Right renal cortex interstitium (tissue), 3 donors: ENCODE measurements at regions not wholly inside any gene's neighbourhood (a gene's known extent, or its start where the extent isn't known, plus 50 kb on each side); places are given as distances from the start of the nearest gene placed in this dataset.

ENCODE experiments used
- DNase-seq, 3 donors: peaks; one replicate each; pipeline ENCODE4 v3.0.0-alpha.2; 2013; ENCODE audit warnings: low read depth in 3 of 3, low spot score in 2 of 3

DNA sequence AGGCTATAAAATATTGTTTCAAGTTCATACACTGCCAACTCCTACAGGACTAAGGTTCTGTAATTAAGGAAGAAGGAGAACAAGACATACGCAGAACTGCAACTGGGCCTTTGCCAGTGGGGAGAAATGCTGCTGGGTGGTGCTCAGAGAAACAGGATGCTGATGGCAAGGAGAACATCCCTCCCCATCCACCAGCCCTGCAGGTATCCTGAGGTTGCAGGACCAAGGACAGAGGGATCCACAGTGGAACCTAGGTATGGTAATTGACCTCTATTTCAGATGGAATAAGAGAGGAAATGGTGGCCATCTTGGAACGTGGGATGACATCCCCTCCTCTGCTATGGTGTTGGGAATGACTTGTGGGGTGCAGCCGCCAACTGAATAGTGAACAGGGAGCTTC, 206.3 kb upstream of the S1PR3 start:
- DNase-seq, result no peak

DNA sequence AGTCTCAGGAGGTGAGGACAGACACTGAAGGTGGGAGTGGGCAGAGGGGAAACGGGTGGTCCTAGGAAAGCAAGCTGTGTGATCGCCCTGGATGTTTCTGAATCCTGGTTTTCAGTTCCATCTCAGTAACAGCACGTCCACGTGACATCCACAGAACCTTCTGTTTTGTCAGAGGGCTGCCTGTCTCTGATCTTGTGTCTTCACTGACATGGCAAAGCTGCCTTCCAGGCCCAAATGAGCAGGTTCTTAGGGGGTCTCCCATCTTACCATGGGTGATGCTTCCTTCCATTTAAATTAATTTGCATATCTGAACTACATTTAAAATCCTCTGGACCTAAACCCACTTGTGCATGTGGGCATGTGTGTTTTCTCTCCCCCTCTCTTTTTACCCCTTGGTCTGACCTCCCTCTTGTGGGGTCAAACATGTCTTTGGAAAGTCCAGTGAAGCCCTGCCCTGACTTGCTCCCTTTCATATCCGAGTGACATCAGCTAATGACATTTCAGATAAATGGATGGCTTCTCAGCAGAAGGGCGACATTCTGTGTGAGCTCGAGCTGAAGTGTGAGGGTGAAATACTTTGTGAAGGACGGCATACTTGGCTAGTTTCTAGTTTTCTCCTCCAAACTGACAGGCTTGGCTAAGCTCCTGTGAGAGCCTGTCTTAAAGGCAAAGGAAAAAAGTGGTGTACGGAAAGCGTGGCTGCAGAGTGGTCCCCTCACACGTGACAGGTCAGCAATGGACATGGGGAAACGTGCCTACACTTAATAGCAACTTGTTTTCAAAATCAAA, 204.8 kb upstream of the S1PR3 start:
- no peak for DNase-seq

DNA sequence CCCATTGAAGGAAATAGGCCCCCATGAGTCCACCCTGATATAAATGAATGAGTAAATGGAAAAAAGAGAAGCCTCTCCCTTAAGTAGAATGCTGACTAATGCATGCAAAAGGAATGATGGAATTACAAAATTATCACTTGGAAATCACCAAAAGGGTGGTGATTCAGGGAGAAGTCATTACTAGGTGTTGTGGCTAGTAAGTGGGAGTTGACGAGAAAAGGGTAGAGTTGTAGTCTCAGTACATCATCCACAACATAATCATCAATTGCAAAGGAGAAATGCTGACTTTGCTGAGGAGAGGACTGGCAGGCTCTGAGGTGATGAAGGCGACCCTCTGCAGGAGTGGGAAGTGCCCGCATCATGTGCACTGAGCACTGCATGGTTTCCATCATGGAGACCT, 201.5 kb upstream of the S1PR3 start:
- no peak for DNase-seq

DNA sequence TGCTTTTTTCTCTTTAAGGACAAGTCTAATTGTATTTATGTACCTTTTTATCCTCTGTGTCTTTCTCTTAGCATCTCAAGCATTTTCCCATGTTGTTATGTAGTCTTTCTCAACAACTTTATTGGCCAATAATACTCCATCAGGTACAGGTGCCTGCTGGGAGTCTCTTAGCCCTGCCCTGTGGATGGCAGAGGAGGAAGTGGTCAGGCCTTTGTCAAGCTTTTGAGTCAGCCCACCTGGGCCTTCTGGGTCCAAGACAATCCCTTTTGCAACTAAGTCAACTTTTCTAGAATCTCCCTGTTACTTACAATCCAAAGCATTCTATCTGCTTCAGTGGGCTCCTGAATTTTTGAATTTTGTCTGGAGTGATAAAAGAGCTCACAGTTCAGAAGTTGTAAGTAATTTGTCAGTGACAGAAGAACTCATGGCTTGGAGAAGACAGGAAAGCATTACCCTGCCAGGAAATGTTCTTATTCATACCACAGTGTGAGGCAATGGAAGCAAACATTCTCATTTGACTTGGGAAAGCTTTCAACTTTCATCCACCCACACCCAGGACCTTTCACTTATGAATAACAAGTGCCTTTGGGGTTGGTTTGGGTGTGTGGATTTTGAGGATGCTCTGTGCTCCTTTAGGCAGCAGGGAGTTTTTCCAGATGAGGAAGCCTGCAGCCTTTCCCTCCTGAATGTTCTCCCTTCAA, 200.0 kb upstream of the S1PR3 start:
- no peak for DNase-seq

DNA sequence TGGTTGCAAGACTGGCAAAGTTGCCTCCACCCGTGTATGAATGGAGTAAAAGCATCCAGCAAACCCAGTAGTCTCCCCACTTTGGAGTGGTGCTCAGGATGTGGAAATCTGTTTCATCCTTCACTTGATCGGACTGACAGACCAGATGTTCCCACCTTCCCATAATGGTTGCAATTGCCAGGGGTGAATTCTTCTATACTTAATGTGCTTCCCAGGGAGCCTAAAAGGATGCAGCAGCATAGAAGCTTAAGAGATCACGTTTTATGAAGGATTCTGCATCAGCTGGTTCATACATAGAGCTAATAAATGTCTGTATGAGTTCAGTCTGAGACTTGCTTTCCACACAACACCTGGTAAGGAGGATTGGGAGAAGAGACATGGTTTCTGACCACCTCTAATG, 198.8 kb upstream of the S1PR3 start:
- DNase-seq, result no peak

DNA sequence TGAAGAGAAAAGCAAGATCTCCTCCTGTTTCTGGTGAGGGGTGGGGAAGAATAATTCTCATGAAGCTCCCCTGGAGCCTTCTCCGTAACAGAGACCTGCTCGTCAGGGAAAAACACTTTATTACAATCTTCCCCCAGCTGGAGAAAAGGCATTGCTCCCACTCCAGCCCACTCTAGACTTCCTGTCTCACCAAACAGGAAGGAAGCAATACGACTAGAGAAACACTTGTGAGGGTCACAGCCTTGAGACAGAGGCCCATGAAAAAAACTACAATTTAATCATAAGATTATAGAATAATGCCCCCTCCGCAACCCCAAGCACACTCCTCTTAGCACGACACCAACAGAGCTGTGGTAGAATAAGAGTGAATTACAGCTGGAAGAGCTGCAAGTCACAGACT, 197.2 kb upstream of the S1PR3 start:
- no peak for DNase-seq

DNA sequence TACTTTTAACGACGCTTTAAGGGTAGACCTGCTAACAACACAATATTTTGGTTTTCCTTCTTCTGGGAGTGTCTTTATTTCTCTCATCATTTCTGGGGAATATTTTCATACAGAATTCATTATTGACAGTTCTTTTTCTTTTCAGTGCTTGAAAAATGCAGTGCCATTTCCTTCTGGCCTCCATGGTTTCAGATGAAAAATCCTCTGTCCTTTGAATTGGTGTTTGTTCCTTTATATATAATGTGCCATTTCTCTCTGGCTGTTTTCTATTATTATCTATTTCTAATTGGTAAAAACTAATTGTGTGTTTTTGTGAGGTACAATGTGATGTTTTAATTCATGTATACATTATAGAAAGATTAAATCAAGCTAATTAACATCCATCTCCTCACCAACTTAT, 194.3 kb upstream of the S1PR3 start:
- no peak for DNase-seq

DNA sequence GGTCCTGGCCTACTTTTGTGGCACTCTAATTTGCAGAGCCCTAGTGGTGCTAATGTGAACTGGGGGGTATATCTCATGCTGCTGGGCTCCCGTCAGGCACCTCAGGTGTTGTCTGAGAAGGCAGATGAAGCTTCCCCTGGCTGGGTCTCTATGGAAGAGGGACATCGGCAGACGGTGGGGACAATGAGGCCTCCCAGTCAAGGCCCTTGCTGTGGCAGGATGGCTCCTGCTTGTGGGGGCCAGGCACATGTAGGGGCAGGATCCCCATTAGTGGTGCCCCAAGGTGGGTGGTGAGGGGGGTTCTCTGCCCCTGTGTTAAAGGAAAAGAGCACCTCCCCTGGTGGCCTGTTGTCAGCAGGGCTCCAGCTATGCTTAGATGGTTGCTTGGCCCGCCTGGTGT, 192.8 kb upstream of the S1PR3 start:
- no peak for DNase-seq

DNA sequence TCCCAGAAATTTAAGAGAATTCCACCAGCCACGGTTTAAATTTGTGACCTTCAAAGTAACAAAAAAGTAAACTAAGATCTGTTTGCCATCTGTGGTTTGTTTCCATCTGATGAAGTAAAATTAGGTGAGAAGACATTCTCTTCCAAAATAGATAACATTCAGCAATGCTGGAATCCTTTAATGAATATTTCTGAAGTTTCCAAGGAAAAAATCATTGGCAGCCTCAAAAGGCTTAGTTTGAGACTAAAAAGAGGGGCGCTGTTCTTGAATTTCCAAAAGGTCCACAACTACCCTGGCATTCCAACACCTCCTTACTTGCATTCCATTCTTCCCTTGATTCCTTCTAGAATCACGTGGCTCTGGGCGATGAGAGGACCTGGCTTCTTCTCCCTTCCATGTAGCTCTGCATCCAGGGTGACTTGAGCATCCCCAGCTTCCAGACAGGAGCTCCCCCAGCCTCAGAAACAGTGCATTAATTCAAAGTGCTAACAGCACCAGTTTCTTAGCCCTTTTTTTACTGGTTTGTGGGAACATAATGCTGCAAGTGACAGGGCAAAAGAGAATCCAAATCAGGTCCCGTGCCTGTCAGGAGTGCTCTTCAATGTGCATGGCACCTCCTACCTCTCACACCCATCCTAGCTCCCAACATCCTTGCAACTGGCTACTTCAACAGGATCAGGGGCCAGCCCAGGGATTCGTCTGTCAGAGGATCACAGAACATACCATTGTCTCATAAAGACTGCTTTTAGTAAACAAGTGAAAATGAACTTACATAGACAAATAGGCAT, 191.5 kb upstream of the S1PR3 start:
- DNase-seq, result no peak

DNA sequence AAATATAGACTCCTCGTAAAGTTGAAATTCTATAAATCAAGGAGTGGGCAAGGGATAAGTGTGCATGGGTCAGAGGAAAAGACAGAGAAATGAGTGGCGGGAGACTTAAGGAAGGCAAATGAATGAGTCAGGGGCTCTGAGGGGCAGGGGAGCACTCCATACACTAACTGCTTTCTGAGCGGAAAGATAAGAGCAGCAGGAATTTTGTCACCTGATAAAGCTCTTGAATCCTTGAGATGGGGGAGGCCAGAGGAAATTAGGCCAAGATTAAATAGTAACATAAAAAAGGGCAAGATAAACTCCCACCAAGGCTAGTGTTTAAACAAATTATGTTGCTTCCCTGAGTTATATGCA, 191.0 kb upstream of the S1PR3 start:
- no peak for DNase-seq

DNA sequence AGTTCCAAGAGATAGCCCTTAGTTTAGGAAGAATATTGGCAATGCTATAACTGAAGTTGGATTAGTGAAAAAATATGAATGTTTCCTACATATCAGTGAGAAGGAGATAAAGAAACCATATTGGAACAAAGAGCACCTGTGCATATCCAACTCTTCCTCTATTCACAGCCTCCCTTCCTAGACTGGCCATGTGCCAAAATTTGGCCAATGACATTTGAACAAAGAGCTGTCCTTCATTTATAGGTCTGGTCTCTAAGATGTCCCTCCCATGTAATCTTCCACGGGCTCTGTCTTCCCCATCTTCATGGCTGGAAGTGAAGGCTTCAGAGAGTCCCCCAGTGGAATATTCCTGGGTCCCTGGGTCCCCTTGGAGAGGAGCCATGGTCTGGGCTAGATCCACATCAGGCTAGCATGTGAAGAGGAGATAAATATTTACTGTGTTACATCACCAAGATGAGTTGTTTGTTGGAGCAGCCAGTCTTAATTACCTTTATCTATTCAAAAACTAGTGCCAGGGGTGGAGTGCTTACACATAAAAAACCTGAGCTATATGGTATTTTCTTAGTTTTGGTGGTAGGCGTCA, 190.0 kb upstream of the S1PR3 start:
- DNase-seq, result no peak

DNA sequence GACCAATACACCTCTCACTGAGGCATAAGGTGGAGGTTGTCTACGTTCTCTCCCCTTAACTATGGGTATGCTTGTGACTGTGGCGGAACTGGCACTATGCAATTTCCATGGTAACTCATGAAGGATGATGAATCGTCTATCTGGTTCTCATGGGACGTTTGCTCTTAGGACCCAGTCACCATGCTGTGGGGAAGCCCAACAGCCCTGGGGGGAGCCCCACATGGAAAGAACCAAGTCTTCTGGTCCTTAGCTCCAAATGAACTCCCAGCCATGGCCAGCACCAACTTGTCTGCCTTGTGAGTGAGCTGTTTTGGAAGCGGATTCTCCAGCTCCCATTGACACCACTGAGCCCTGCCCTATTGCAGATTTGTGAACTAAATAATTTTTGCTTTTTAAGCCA, 188.7 kb upstream of the S1PR3 start:
- DNase-seq, result no peak

DNA sequence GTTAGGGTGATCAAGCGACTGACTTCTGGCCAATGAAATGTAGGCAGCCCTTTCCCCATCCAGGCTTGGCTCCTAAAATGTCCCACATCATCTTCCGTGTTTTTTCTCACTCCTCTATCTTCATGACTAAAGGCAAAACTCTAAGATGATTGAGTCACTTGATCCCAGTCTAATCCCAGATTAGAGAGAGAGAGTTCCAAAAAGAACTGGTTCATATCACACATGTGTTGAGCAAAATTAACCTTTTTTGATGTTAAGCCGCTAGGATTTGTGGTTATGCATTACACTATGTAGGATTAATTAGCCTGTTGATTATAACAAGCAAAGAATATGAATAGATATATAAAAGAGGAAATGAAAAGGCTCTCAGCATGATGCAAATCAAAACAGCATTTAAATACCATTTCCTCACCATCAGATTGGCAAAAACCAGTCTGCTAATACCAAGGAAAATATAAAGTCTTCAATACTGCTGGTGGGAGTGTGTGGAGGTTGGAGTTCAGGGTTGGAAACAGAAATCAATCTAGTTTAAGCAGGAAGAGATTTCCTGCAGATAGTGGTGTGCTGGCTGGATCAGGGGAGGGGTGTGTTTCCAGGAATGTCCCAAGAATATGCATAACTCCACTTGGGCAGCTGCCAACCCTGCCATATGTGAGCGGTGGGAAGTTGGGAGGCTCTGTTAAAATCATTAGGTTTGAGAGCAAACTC, 187.6 kb upstream of the S1PR3 start:
- DNase-seq, result no peak

DNA sequence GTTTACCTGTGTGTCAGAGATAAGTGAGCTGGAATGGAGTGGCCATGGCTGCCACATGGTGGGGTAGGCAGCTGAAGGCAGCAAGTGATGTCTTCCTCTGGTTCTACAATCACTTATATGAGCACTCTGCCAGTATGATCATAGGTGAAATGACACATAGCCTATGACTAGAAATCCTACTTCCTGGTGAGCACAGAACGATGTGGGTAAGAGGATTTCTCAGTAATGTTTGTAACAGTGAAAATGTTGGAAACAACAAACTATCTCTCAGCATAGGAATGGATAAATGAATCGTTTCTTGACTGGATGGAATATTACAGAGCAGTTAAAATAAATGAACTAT, 187.0 kb upstream of the S1PR3 start:
- DNase-seq, result no peak

DNA sequence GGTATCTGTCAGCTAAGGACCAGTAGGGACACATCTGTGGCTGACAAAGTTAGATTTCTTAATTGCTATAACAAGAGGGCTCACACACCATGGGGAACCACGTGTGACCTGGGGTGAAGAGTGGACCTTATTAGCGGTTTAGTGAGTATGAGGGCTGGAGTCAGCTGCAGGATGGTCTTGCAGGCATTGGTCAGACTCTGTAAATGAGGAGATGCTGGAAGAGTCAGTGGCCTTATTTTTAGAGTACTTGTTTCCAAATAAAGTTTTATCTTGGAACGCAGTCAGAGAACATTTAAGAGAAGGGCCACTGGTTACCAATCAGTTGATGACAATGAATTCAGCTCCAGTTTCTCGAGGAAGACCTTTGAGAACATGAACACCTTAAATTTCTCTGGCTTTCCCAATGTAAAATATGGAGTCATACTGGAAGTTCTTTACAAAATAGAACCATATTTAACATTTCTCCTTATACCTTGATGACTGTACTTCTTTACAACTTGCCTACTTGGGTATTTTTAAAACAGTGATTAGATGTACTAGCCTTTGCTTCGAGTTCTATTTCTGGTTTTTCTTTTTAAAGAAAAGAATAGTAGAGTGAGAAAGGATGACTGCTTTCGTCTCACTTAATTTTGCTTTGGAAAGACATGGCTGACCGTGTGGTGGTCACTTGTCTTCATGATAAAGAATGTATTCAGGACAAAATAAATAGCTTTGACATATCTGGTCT, 185.9 kb upstream of the S1PR3 start:
- DNase-seq, result no peak

DNA sequence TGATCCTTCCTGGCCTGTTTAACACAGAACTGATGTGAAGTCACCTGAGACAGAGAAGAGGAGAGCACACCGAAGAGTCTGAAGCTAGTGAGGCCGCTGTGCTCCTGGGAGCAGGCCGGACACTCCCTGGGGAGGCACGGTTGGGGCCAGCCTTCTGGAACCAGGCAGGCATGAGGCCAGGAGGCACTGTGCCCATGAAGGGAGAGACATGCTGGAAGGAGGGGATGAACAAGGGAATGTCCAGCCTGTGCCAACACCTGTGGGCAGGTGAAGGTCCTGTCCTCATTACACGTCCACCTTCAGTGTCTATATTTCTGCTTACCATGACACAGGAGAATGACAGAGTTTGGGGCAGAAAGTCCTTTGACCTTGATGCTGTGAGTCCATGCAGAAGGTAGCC, 183.8 kb upstream of the S1PR3 start:
- no peak for DNase-seq

DNA sequence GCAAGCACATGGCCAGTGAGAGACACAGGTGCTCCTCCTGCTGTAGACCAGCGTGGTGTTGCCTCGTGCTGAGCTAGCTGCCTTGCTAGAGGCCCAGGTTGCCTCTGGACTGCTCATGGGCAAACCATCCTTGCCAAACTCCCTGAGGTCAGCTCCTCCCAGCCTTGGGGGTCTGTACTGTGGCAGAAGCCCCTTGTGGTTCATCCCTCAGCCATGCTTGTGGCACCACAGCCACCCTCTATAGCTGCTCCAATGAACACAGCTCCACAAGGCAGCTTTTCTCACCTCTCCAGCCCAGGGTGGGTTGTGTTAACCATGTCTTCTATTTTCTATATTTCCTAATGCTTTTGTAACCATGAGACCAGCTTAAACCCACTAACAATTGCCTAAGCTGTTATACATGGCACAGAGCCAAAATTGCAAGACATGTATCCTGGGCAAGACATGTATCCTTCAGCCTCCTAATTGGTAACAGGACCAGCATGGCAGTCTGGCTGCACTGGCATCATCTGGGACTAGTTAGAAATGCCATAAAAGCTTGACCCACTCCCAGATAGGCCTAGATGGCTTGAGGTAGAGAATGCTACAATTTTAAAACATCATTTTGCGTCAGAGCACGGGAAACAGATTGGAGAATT, 183.1 kb upstream of the S1PR3 start:
- DNase-seq, result no peak

DNA sequence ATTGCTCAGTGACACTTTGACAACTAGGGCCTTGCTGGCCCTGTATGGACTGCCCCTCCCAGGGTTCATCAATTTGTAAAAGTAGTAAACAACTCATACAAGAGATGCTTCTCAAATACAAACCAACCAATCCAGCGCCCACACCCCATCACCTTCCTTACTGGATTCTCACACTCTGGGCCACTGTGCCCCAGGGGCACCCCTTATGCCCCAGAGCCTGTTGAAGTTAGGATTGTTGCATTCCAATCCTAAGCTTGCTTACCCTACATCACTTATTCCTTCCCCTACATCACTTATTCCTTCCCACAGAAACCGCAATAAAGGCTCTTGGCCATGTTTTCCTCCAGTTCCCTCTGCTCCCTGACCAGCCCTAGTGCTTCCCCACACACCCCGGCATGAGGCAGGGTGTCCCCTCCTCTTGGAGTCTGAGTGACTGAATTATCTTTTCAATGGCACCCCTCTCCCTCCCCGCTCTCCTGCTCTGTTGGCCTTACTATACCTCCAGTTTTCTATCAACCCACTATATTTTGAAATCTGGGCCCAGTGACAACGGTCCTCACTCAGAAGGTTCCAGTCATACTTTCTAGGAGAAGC, 182.4 kb upstream of the S1PR3 start:
- DNase-seq, result no peak

DNA sequence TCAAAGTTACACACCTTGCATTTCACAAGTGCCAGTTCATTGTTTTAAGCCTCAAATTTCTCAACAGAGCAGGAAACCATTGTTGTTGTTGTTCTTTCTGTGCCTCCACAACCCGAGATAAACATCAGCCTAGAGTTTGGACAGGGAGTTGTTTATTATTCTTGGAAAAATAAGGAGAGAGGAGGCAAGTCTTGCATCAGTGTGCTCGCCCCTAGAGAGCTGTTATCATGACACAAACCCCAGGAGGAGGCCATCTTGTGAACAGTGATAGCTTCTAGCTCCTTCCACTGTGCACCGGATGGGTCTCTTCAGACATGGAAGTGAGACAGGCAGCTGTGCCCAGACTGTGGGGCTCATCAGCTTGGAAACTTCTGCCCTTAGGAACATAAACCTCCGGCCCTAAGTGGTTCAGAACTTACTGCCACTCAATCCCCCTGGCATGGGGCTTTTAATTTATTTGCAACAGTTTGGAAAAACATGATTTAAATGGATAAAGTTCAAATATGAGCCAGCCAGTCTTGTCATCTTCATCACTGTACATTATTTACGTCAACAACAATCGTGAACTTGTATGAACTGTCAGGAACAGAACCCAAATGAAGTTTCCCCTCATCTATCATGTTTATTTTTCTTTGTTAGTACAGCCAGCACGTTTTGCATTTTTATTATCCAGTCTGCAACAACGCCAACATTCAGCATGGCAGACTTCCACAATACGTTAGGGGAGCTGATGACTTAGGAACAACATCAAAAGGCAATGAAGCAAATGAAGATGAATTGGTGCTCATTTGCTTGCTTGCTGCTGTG, 181.7 kb upstream of the S1PR3 start:
- DNase-seq, result peak; percentile 68 to 75 (median 74)
